Suprapubic skin (tissue), 4 donors: ENCODE measurements at regions not wholly inside any gene's neighbourhood (a gene's known extent, or its start where the extent isn't known, plus 50 kb on each side); places are given as distances from the start of the nearest gene placed in this dataset.

Source experiments
- CTCF ChIP-seq, 2 donors: fragments of 200-600 bp in 1 of 2; fragments of 450-650 bp in 1 of 2; sonication (generic) in 1 of 2; IDR thresholded peaks; one replicate each; pipeline ENCODE4 v1.5.1; 2016 to 2019; ENCODE audit warnings: antibody characterized with exemption in 2 of 2, mild to moderate bottlenecking in 1 of 2, moderate library complexity in 1 of 2
- POLR2A ChIP-seq, 2 donors: fragments of 450-650 bp; IDR thresholded peaks; one replicate each; pipeline ENCODE4 v1.6.1; 2017; ENCODE audit warnings: antibody characterized with exemption in 2 of 2, mild to moderate bottlenecking in 2 of 2, moderate library complexity in 2 of 2
- POLR2AphosphoS5 ChIP-seq, 3 donors: sonication (generic); formaldehyde crosslinking; IDR thresholded peaks; one replicate each; pipeline ENCODE4 v1.6.1; 2017; ENCODE audit warnings: antibody characterized with exemption in 3 of 3

GRCh38 chr20:48532028-48532427 lies 295.8 kb downstream of the PREX1 start:
- TF ChIP-seq CTCF (IDR thresholded peaks at IDR 0.05) (no peak), POLR2A (IDR thresholded peaks at IDR 0.05) (no peak), POLR2AphosphoS5 (IDR thresholded peaks at IDR 0.05) (no peak)
